ENCODE measurements at regions not wholly inside any gene's neighbourhood (a gene's known extent, or its start where the extent isn't known, plus 50 kb on each side); places are given as distances from the start of the nearest gene placed in this dataset.

GRCh38 chr13:50733392-50733791, 110.1 kb downstream of the DLEU7 start:
- TF ChIP-seq CTCF (IDR thresholded peaks at IDR 0.05; ENCODE audit: low read length): no peak
- TF ChIP-seq EZH2 (IDR thresholded peaks at IDR 0.05; ENCODE audit: borderline replicate concordance, low read length): no peak

Measured in OCI-LY1 (cell line).